DOHH2 (cell line): ENCODE measurements at regions not wholly inside any gene's neighbourhood (a gene's known extent, or its start where the extent isn't known, plus 50 kb on each side); places are given as distances from the start of the nearest gene placed in this dataset.

Experiments
- H3F3A ChIP-seq: fragments of 200-600 bp; sonication (generic), shearing (Covaris generic); 2 replicates; pipeline ENCODE4 v1.6.0; 2016; ENCODE audit warnings: antibody characterized with exemption, mild to moderate bottlenecking; ENCODE audit not compliant: control insufficient read depth, insufficient read depth
- H3K27ac ChIP-seq: fragments of 200-600 bp; sonication (generic); 2 replicates; pipeline ENCODE4 v1.5.1; 2014; ENCODE audit warnings: low read depth, mild to moderate bottlenecking, low read length, moderate library complexity
- H3K27me3 ChIP-seq: fragments of 200-600 bp; sonication (generic); 2 replicates; pipeline ENCODE4 v1.6.1; 2014; ENCODE audit warnings: mild to moderate bottlenecking, low read length, mixed read lengths; ENCODE audit not compliant: control insufficient read depth
- H3K36me3 ChIP-seq: fragments of 200-600 bp; sonication (generic); 2 replicates; pipeline ENCODE4 v1.6.1; 2014; ENCODE audit warnings: mild to moderate bottlenecking, low read length, moderate library complexity, mixed read lengths; ENCODE audit not compliant: control insufficient read depth
- H3K4me1 ChIP-seq: fragments of 200-600 bp; sonication (generic); 2 replicates; pipeline ENCODE4 v1.6.1; 2014; ENCODE audit warnings: mild to moderate bottlenecking, low read length, mixed read lengths; ENCODE audit not compliant: control insufficient read depth
- H3K4me2 ChIP-seq: fragments of 200-600 bp; sonication (generic); 2 replicates; pipeline ENCODE4 v1.6.0; 2014; ENCODE audit warnings: mild to moderate bottlenecking, low read length, moderate library complexity
- H3K4me3 ChIP-seq: fragments of 200-600 bp; sonication (generic); 2 replicates; pipeline ENCODE4 v1.5.1; 2014; ENCODE audit warnings: mild to moderate bottlenecking, low read length, mixed read lengths
- H3K79me2 ChIP-seq: fragments of 200-600 bp; sonication (generic); 2 replicates; pipeline ENCODE4 v1.6.1; 2014; ENCODE audit warnings: mild to moderate bottlenecking, low read length, mixed read lengths; ENCODE audit not compliant: control insufficient read depth
- H3K9me2 ChIP-seq: fragments of 200-600 bp; sonication (generic); replicated peaks from 2 replicates; pipeline ENCODE4 v1.6.1; 2014; ENCODE audit warnings: mild to moderate bottlenecking, low read length, mixed read lengths; ENCODE audit not compliant: control insufficient read depth
- H3K9me3 ChIP-seq: fragments of 200-600 bp; sonication (generic); 2 replicates; pipeline ENCODE4 v1.6.1; 2014; ENCODE audit warnings: antibody characterized with exemption, low read length, mixed read lengths; ENCODE audit not compliant: control insufficient read depth, insufficient read depth
- H4K20me1 ChIP-seq: fragments of 200-600 bp; sonication (generic); 2 replicates; pipeline ENCODE4 v1.6.0; 2014; ENCODE audit warnings: low read depth, mild to moderate bottlenecking, antibody characterized with exemption, low read length, moderate library complexity; ENCODE audit not compliant: control insufficient read depth, insufficient read depth
- CTCF ChIP-seq: fragments of 200-600 bp; sonication (generic); IDR thresholded peaks from one replicate; pipeline ENCODE4 v1.5.1; 2014; ENCODE audit warnings: antibody characterized with exemption, mild to moderate bottlenecking, low read depth, low read length; ENCODE audit not compliant: poor library complexity, severe bottlenecking
- EZH2phosphoT487 ChIP-seq: fragments of 200-600 bp; sonication (generic); IDR thresholded peaks from 2 replicates; pipeline ENCODE4 v1.6.1; 2017; ENCODE audit warnings: borderline replicate concordance, mild to moderate bottlenecking, antibody characterized with exemption, low read length, moderate library complexity, mixed read lengths

DNA sequence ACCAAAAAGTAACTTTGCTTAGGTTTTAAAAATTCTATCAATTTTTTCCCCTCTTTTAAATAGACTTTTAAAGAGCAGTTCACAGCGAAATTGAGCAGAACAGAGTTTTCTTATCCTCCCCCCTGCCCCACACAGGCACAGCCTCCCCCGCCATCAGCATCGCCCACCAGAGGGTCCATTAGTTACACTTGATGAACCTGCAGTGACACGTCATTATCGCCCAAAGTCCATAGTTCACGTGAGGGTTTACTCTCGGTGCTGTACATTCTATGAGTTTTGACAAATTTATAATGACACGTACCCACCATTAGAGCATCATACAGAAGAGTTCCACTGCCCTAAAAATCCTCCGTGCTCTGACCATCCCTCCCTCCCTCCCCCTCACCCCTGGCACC lies 58.4 kb downstream of the FZD10 start:
- Histone ChIP-seq H3K79me2 (no peaks in the 10 kb centered on the region), H3K27me3 (no peaks in the 10 kb centered on the region), H3K4me1 (no peaks in the 10 kb centered on the region), H4K20me1 (no peaks in the 10 kb centered on the region), H3K27ac (no peak overlapping the region), H3K9me3 (peaks cover 4% of the 10 kb centered on the region; the same call in 1 of the 2 replicates), H3K9me2 (no peaks in the 10 kb centered on the region), H3K4me3 (no peak overlapping the region), H3K4me2 (no peak overlapping the region), H3K36me3 (no peaks in the 10 kb centered on the region), H3F3A (no peaks in the 10 kb centered on the region)
- TF ChIP-seq CTCF (no peak), EZH2phosphoT487 (no peak)

DNA sequence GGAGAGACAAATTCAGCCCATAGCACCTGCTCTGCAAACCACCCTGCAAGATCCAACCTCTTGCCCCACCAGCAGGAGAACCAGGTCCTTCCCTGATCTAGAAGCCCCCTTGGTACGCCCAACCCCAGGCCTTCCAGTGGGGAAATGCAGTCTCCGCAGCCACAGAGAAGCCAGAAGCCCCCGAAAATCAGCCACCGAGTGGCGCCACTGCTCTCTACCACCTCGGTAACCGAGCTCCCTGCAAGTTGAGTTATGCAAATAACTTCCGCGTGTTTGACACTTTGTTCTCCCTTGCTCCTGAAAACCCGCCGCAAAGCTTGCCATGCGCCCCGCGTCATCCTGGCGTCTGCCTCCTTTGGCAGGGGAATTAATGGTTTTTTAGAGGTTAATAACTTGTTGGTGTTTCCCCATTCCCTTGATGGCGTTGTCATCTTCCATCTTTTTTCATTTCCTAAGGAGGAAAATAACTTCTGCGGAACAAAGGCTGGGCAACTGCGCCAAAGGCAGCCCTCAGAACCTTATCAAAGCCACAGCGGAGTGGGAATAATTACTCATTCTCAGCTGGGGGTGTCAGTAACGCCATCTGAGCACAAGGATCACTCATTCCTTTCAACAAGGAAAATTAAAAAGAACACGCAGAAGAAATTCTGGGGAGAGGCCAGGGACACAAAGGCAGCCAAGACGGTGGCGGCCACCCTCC lies 60.4 kb downstream of the FZD10 start:
- Histone ChIP-seq H3K4me1 (no peaks in the 10 kb centered on the region), H3F3A (no peaks in the 10 kb centered on the region), H3K36me3 (no peaks in the 10 kb centered on the region), H4K20me1 (no peaks in the 10 kb centered on the region), H3K27ac (no peak overlapping the region), H3K79me2 (no peaks in the 10 kb centered on the region), H3K4me3 (no peak overlapping the region), H3K4me2 (no peak overlapping the region), H3K9me3 (no peaks in the 10 kb centered on the region; the same call in 1 of the 2 replicates), H3K9me2 (no peaks in the 10 kb centered on the region), H3K27me3 (no peaks in the 10 kb centered on the region)
- TF ChIP-seq CTCF (no peak), EZH2phosphoT487 (no peak)

GRCh38 chr12:130223767-130224244 lies 61.5 kb downstream of the FZD10 start:
- H3K9me3 ChIP-seq: no peaks in the 10 kb centered on the region; the same call in 1 of the 2 replicates
- no peaks in the 10 kb centered on the region for H3K36me3 ChIP-seq
- TF ChIP-seq EZH2phosphoT487 (no peak), CTCF (no peak)
- H3K9me2 ChIP-seq: no peaks in the 10 kb centered on the region
- H3K4me2 ChIP-seq: no peak overlapping the region
- no peaks in the 10 kb centered on the region for H3F3A ChIP-seq
- H3K27ac ChIP-seq: no peak overlapping the region
- no peaks in the 10 kb centered on the region for H3K79me2 ChIP-seq
- H3K27me3 ChIP-seq: no peaks in the 10 kb centered on the region
- H3K4me3 ChIP-seq: no peak overlapping the region
- no peaks in the 10 kb centered on the region for H4K20me1 ChIP-seq
- no peaks in the 10 kb centered on the region for H3K4me1 ChIP-seq
